GM13977 (cell line): ENCODE measurements at regions not wholly inside any gene's neighbourhood (a gene's known extent, or its start where the extent isn't known, plus 50 kb on each side); places are given as distances from the start of the nearest gene placed in this dataset.

Experiments used
- DNase-seq: peaks from one replicate; pipeline ENCODE4 v3.0.0; 2012; ENCODE audit warnings: low spot score
- CTCF ChIP-seq: IDR thresholded peaks from 2 replicates; pipeline ENCODE4 v1.5.1; 2012; ENCODE audit warnings: mild to moderate bottlenecking, control low read depth; ENCODE audit not compliant: insufficient read depth; ENCODE audit errors: extremely low read depth, missing control alignments
- in situ Hi-C: fragments of 300-500 bp; cut with MboI; formaldehyde crosslinking; loops from one replicate; pipeline ENCODE4 v1.12.0; 2022; ENCODE audit warnings: low sequenced_read_pairs, low pct_unique_long_range_greater_than_20kb, mixed read lengths, inconsistent platforms; ENCODE audit not compliant: unreplicated experiment

- DNase-seq: no peak
- in situ Hi-C loops: no loop called here
- no peak for TF ChIP-seq CTCF
Measured at GRCh38 chr14:55979781-55980180, 138.4 kb upstream of the PELI2 start.

GRCh38 chr14:55980970-55981369 is 137.2 kb upstream of the PELI2 start:
- TF ChIP-seq CTCF: no peak
- in situ Hi-C loops: no loop called here

GRCh38 chr14:55986069-55986468 is 132.1 kb upstream of the PELI2 start:
- in situ Hi-C loops: no loop called here
- no peak for DNase-seq
- no peak for TF ChIP-seq CTCF

More at GRCh38 chr14:55980970-55981369, 137.2 kb upstream of the PELI2 start:
- DNase-seq: no peak

- in situ Hi-C loops: no loop called here
- DNase-seq: no peak
- TF ChIP-seq CTCF: no peak
Measured at GRCh38 chr14:56000846-56001245, 117.4 kb upstream of the PELI2 start.

GRCh38 chr14:56002342-56002741 is 115.9 kb upstream of the PELI2 start:
- TF ChIP-seq CTCF: no peak
- in situ Hi-C loops: no loop called here
- no peak for DNase-seq

GRCh38 chr14:56002876-56003625 is 115.2 kb upstream of the PELI2 start:
- in situ Hi-C loops: no loop called here
- TF ChIP-seq CTCF: no peak
- DNase-seq: no peak

GRCh38 chr14:56004323-56004722 is 113.9 kb upstream of the PELI2 start:
- in situ Hi-C loops: no loop called here
- no peak for TF ChIP-seq CTCF
- no peak for DNase-seq
